ENCODE measurements at regions not wholly inside any gene's neighbourhood (a gene's known extent, or its start where the extent isn't known, plus 50 kb on each side); places are given as distances from the start of the nearest gene placed in this dataset.

GRCh38 chr4:119725688-119726330, 97.2 kb upstream of the PDE5A start:
- TF ChIP-seq, protein P1, sequence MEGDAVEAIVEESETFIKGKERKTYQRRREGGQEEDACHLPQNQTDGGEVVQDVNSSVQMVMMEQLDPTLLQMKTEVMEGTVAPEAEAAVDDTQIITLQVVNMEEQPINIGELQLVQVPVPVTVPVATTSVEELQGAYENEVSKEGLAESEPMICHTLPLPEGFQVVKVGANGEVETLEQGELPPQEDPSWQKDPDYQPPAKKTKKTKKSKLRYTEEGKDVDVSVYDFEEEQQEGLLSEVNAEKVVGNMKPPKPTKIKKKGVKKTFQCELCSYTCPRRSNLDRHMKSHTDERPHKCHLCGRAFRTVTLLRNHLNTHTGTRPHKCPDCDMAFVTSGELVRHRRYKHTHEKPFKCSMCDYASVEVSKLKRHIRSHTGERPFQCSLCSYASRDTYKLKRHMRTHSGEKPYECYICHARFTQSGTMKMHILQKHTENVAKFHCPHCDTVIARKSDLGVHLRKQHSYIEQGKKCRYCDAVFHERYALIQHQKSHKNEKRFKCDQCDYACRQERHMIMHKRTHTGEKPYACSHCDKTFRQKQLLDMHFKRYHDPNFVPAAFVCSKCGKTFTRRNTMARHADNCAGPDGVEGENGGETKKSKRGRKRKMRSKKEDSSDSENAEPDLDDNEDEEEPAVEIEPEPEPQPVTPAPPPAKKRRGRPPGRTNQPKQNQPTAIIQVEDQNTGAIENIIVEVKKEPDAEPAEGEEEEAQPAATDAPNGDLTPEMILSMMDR (IDR thresholded peaks at IDR 0.05) = no peak
- no peak for TF ChIP-seq POLR2A (IDR thresholded peaks at IDR 0.05)
